HG02870 (cell line): ENCODE measurements at regions not wholly inside any gene's neighbourhood (a gene's known extent, or its start where the extent isn't known, plus 50 kb on each side); places are given as distances from the start of the nearest gene placed in this dataset.
"Not testable (repeated sequence)": the region's sequence is repeated elsewhere in the genome, so short reads cannot be mapped to it uniquely, and the experiment has no call there.

ENCODE experiments used
- ATAC-seq: cut with Tn5 transposase; IDR thresholded peaks from one replicate; pipeline ENCODE4 v1.9.1; 2021; ENCODE audit warnings: mild to moderate bottlenecking, moderate library complexity; ENCODE audit not compliant: unreplicated experiment

- ATAC-seq: not testable (repeated sequence)
Observed at GRCh38 chr9:66601472-66601871, 299.1 kb upstream of the ZNF658 start.

GRCh38 chr9:66631521-66632046, 268.9 kb upstream of the ZNF658 start:
- not testable (repeated sequence) for ATAC-seq

DNA sequence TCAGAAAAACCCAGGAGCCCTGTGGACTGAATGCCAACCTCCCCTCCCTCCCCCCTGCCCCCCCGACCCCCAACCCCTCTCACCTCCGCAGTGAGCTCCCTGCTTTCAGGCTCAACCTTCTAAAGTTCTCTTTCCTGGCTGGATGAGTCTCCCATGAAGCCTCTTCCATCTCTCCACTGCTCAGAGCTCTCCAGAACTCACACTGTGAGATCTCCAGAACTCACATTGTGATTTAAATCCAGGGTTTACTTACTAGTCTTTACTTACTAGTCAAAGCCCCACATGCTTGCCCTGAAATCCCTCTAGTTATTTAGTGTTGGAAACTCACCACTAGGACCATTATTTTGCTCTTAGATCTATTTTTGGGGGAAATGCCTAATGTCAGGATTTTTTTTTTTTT, 252.8 kb upstream of the ZNF658 start:
- not testable (repeated sequence) for ATAC-seq

- peak; percentile 70 for ATAC-seq
Observed at GRCh38 chr9:66690242-66690641, 210.3 kb upstream of the ZNF658 start.

- ATAC-seq: peak; percentile 84
Observed at GRCh38 chr9:66695561-66696240, 204.8 kb upstream of the ZNF658 start.

- ATAC-seq: not testable (repeated sequence)
Observed at GRCh38 chr9:66697343-66698065, 203.0 kb upstream of the ZNF658 start.

DNA sequence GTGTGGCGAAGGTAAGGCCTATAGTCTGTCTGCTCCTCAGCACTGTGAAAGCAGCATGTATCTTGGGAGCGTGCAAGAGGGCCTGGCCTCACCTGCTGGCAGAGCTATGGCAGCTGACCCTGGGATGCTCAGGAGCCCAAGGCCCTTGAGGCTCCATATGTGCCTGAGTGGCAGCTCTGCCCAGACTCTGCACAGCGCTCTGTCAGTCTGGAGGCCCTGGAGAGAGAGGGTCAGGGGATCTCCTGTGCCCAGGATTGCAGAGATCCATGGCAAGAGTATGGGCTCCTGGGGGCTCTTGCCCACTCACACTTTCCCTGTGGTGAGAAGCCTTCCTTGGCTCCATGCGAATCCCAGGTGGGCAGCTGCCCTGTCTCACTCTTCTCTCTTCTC, 202.5 kb upstream of the ZNF658 start:
- ATAC-seq: not testable (repeated sequence)

- ATAC-seq: not testable (repeated sequence)
Observed at GRCh38 chr9:66701411-66702377, 198.8 kb upstream of the ZNF658 start.

DNA sequence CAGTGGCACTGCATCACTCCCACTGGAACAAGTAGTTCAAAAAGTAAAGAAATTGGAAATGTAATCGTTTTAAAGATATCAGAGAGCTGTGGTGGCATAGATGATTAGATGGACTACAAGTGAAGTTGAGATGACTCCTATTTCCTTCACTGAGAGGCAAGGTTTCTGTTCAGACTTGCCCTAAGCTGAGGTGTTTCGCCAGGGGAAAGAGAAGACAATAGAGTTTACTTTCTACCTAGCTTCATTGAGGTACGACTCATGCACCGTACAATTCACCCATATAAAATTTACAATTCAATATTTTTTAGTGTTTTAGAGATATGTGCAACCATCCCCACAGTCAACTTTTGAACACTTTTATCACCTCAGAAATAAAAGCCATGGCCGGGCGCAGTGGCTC, 189.0 kb upstream of the ZNF658 start:
- not testable (repeated sequence) for ATAC-seq

GRCh38 chr9:66712870-66713269, 187.7 kb upstream of the ZNF658 start:
- ATAC-seq: peak; percentile 76

DNA sequence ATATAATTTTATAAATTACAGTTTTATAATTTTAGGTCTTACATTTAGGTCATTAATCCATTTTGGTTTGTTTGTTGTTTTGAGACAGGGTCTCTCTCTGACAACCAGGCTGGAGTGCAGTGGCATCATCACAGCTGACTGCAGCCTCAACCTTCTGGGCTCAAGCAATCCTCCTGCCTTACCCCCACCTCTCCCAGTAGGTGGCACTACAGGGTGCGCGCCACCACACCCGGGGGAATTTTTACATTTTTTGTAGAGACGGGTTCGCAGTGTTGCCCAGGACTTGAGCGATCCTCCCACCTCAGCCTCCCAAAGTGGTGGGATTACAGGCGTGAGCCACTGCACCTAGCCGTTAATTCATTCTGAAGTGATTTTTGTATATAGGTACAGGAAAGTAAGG, 187.0 kb upstream of the ZNF658 start:
- not testable (repeated sequence) for ATAC-seq

DNA sequence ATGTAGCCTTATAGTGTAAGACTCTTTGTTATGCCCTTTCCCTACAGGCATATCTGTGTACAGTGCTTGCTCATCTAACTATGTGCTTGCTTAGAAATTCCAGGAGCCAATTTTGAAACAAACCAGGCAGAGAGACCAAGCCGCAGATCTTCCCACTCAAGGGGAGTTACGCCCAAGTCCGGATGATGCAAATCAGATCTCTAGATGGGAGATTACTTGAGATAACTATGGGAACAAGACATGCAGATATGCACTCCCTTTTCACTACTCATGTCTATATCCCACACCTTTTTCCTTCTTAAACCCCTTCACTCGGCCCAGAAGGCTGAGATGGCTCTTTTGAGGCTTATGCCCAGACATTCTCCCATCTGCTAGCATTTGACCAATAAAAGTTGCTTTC, 179.7 kb upstream of the ZNF658 start:
- not testable (repeated sequence) for ATAC-seq

- not testable (repeated sequence) for ATAC-seq
Observed at GRCh38 chr9:66727540-66727939, 173.0 kb upstream of the ZNF658 start.

DNA sequence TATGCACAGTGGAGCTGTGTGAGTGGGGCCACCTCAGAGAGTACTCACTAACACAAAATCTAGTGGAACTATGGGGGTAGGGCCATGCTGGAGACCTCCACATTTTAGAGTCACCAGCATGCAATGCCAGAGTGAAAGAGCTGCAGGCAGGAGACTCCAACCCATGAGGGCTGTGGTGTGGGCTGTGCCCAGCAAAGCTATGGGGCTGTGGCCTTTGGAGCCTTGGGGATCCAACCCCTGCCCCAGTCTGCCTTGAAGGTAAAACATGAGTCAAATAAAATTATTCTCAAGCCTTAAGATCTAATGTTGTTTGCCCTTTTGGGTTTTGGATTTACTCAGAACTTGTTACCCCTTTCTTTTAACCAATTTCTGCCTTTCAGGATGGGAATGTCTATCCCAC, 163.8 kb upstream of the ZNF658 start:
- not testable (repeated sequence) for ATAC-seq

GRCh38 chr9:66738418-66738817, 162.1 kb upstream of the ZNF658 start:
- ATAC-seq: not testable (repeated sequence)

DNA sequence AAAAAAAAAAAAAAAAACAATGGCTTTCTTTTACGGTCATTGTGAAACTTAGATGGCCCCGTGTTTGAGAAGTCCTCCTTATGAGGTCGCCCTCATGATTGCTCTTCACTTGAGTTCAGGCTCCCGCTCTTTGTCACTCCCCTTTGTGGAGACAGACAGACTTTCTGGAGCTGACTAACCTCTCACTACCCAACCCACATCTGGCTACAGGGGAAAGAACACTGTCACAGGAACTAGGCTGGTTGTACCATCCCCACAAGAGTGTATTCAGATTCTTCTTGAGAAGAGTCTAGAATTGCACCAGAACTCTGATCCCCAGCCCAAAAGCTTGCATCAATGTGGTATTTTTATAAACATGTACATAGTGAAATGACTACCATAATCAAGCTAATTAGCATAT, 160.4 kb upstream of the ZNF658 start:
- not testable (repeated sequence) for ATAC-seq

- not testable (repeated sequence) for ATAC-seq
Observed at GRCh38 chr9:66745846-66746245, 154.7 kb upstream of the ZNF658 start.

DNA sequence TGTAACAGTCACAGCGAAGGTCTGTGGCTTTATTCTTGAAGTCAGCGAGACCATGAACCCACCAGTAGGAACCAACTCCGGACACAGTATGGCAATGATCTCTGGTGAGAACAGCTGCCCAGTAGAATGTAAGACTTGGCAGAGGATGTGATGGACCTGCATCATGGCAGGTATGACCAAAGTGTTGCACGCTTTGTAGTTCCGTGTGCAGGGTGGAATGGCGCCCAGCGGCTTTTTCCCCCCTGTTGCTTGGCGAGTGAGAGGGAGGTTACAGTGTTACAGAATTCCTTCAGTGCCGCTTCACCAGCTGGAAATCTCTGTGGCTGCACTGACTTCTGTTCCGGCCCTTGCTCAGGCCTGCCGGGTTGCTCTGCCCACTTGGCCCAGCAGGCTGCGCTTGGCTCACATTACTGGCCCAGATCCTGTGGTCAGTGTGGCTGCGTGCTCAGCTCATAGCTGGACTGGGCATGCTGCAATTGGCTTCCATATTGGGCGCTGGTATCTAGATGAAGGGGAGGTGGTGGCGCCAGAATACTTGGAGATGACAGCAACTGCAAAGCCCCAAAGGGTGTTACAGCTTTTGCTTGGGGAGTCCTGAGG, 148.1 kb upstream of the ZNF658 start:
- ATAC-seq: not testable (repeated sequence)

GRCh38 chr9:66759825-66760492, 140.6 kb upstream of the ZNF658 start:
- not testable (repeated sequence) for ATAC-seq
